ENCODE measurements at regions not wholly inside any gene's neighbourhood (a gene's known extent, or its start where the extent isn't known, plus 50 kb on each side); places are given as distances from the start of the nearest gene placed in this dataset.

DNA sequence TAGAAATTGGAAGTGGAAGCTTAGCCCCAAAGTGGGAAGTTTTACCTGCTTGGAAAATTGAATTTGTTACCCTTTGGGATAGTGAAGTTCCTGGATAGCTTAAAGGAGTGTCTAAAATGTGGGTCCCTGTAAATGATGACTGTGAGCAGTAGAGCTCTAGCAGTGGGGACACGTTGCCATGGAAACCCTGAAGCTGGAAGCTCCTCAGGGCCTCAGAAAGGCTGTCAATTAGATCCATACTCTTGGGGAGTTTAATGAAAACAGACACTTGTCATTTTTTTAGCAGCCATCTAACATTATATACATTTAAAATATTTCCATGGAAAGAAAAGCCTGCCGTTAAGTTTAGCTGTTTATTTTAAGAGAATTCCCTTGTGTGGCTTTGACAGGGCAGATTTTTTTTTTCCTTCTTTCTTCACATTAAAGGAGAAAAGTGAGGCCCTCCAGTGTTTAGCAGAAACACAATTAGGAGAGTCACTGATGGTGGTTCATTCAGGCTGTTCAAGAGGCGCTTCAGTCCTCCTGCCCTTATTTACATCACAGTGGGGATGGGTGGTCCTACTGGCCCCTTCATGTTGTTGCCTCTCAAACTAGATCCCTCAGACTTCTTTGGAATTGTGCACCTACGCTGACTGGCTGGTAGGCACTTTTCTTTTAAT is 518.4 kb downstream of the CCSER2 start:
- CTCF ChIA-PET = no interaction called here
- intact Hi-C loops (cut with micrococcal nuclease; ENCODE audit: unreplicated experiment) = loop anchor here (5.0 kb wide), 1 partner anchor 1531 kb away; no protein-coding TSS in a partner anchor
- no peaks in the 10 kb centered on the region for H3K4me1 ChIP-seq (ENCODE audit: insufficient read depth, low read length, poor library complexity, severe bottlenecking)
- H3K4me3 ChIP-seq (ENCODE audit: low read depth, low read length, poor library complexity, severe bottlenecking) = no peak overlapping the region
- no peak overlapping the region for H3K27ac ChIP-seq (ENCODE audit: low read depth, low read length, poor library complexity, severe bottlenecking)
- no peak for TF ChIP-seq EZH2 (IDR thresholded peaks at IDR 0.05; ENCODE audit: borderline replicate concordance, low read depth, low read length, poor library complexity, severe bottlenecking)
- TF ChIP-seq CTCF (conservative IDR thresholded peaks at IDR 0.05; ENCODE audit: low read depth, low read length) = no peak
- H3K27me3 ChIP-seq (replicated peaks; ENCODE audit: insufficient read depth, low read depth, low read length, poor library complexity) = peaks cover 12% of the 10 kb centered on the region
- no peaks in the 10 kb centered on the region for H3K9me3 ChIP-seq (ENCODE audit: low read depth, low read length, poor library complexity, severe bottlenecking)
- POLR2A ChIA-PET (ENCODE audit: low non-redundant PET) = no interaction called here
- no peaks in the 10 kb centered on the region for H3K36me3 ChIP-seq (ENCODE audit: insufficient read depth, low read length, poor library complexity, severe bottlenecking)
- DNase-seq (ENCODE audit: low spot score) = no peak
- BruUV-seq (replicated peaks) = no TSS peak

DNA sequence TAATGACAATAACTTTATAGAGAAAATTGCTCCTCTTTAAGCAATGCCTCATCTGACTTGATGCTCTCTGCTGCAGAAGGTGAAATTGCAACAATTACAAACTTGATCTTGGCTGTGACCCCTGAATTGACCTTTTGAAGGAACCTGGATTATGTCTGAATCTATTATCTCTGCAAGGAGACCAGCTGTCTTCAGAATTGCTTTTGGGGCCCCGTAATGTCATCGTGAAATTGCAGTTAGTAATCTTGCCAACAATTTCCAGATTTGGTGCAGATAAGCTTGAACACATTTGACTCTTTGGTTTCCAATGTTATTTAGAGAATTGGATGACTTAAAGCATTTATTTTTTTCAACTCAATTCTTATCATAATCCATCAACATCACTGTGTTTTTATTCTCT is 520.6 kb downstream of the CCSER2 start:
- Histone ChIP-seq H3K4me1 (ENCODE audit: insufficient read depth, low read length, poor library complexity, severe bottlenecking) (no peaks in the 10 kb centered on the region), H3K36me3 (ENCODE audit: insufficient read depth, low read length, poor library complexity, severe bottlenecking) (no peaks in the 10 kb centered on the region), H3K4me3 (ENCODE audit: low read depth, low read length, poor library complexity, severe bottlenecking) (no peak overlapping the region), H3K27me3 (replicated peaks; ENCODE audit: insufficient read depth, low read depth, low read length, poor library complexity) (peaks cover 18% of the 10 kb centered on the region), H3K9me3 (ENCODE audit: low read depth, low read length, poor library complexity, severe bottlenecking) (no peaks in the 10 kb centered on the region), H3K27ac (ENCODE audit: low read depth, low read length, poor library complexity, severe bottlenecking) (no peak overlapping the region)
- TF ChIP-seq EZH2 (IDR thresholded peaks at IDR 0.05; ENCODE audit: borderline replicate concordance, low read depth, low read length, poor library complexity, severe bottlenecking) (no peak), CTCF (conservative IDR thresholded peaks at IDR 0.05; ENCODE audit: low read depth, low read length) (no peak)
- DNase-seq (ENCODE audit: low spot score) = no peak
- BruUV-seq (replicated peaks) = no TSS peak
- ChIA-PET CTCF (no interaction called here), POLR2A (ENCODE audit: low non-redundant PET) (no interaction called here)
- intact Hi-C loops (cut with micrococcal nuclease; ENCODE audit: unreplicated experiment) = loop anchor here (5.0 kb wide), 1 partner anchor 1528 kb away; no protein-coding TSS in a partner anchor

DNA sequence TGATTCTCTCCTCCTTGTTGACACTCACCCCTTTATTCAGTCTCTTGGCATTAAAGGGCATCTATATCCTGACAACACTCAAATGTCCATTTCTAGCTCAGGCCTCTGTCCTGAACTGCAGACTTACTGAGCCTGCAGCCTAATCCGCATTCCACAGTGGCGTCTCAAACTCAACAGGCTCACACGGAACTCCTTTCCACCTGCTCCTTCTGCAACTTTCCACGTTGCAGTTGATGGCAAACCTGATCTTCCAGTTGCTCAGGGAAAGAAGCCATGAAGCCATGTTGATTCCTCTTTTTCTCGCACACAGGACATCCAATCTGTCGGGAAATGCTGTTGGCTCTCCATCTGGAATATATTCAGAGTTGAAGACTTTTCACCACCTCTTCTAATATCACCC is 522.4 kb downstream of the CCSER2 start:
- no TSS peak for BruUV-seq (replicated peaks)
- TF ChIP-seq EZH2 (IDR thresholded peaks at IDR 0.05; ENCODE audit: borderline replicate concordance, low read depth, low read length, poor library complexity, severe bottlenecking) = no peak
- no peak for TF ChIP-seq CTCF (conservative IDR thresholded peaks at IDR 0.05; ENCODE audit: low read depth, low read length)

More for the DNA sequence above, 522.4 kb downstream of the CCSER2 start:
- H3K9me3 ChIP-seq (ENCODE audit: low read depth, low read length, poor library complexity, severe bottlenecking) = no peaks in the 10 kb centered on the region
- ChIA-PET POLR2A (ENCODE audit: low non-redundant PET) (no interaction called here), CTCF (no interaction called here)
- DNase-seq (ENCODE audit: low spot score) = no peak
- peaks cover 13% of the 10 kb centered on the region for H3K27me3 ChIP-seq (replicated peaks; ENCODE audit: insufficient read depth, low read depth, low read length, poor library complexity)
- H3K36me3 ChIP-seq (ENCODE audit: insufficient read depth, low read length, poor library complexity, severe bottlenecking) = no peaks in the 10 kb centered on the region
- no peaks in the 10 kb centered on the region for H3K4me1 ChIP-seq (ENCODE audit: insufficient read depth, low read length, poor library complexity, severe bottlenecking)
- intact Hi-C loops (cut with micrococcal nuclease; ENCODE audit: unreplicated experiment) = no loop called here
- H3K4me3 ChIP-seq (ENCODE audit: low read depth, low read length, poor library complexity, severe bottlenecking) = no peak overlapping the region
- no peak overlapping the region for H3K27ac ChIP-seq (ENCODE audit: low read depth, low read length, poor library complexity, severe bottlenecking)
